CD4-positive, alpha-beta T cell treated with Interleukin-15 for 4 hours (primary cell): ENCODE measurements at regions not wholly inside any gene's neighbourhood (a gene's known extent, or its start where the extent isn't known, plus 50 kb on each side); places are given as distances from the start of the nearest gene placed in this dataset.

ENCODE experiments used
- DNase-seq: peaks from one replicate; pipeline ENCODE4 v3.0.0-alpha.2; 2020; ENCODE audit warnings: low spot score

DNA sequence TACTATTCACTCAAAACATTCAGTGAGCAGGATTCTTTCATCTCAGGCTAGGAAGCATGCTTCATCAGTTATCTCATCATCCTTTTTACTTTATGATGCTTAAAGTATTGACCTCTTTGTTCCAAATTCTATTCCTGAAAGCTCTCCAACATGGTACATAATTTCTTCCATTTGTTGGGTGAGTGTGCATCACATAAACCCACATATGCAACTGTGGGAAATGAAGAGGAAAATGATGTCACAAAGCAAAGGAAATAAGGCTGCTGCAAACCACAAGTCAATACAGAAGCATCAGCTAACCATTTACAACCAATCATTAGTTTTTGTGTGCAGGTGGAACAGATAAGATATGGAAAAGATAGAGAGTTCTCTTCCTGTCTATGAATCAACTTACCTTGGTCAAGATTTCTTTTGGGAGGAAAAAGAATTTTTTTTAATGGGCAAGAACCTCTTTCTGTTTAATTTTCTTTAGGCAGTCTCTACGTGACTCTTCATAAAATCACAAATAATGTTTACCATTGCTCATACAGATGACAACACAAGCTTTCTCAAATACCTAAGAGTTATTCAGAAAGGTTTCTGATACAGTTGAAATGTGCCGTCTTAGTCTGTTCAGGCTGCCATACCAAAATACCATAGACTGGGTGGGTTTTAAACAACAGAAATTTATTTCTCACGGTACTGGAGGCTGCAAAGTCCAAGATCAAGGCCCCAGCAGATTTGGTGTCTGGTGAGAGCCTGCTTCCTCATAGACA lies 259.9 kb downstream of the ADGRG6 start:
- DNase-seq: no peak

DNA sequence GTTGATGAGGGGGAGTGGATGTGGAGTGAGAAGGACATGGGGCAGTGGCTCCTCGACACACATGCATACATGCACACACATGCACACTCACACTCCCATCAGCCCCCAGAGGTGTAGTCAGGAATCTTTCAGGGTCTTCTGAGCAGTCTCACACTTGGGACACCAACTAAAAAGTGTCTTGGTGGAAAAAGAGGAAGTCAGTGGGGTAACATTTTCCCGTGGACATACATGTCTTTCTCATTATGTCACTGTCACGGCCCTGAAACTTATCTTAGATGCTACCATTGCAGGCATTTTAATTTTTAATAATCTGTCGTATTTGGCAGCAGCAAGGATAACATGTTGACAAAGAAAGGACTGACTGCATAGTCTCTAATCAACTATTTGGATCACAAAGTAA lies 261.1 kb downstream of the ADGRG6 start:
- DNase-seq: no peak

DNA sequence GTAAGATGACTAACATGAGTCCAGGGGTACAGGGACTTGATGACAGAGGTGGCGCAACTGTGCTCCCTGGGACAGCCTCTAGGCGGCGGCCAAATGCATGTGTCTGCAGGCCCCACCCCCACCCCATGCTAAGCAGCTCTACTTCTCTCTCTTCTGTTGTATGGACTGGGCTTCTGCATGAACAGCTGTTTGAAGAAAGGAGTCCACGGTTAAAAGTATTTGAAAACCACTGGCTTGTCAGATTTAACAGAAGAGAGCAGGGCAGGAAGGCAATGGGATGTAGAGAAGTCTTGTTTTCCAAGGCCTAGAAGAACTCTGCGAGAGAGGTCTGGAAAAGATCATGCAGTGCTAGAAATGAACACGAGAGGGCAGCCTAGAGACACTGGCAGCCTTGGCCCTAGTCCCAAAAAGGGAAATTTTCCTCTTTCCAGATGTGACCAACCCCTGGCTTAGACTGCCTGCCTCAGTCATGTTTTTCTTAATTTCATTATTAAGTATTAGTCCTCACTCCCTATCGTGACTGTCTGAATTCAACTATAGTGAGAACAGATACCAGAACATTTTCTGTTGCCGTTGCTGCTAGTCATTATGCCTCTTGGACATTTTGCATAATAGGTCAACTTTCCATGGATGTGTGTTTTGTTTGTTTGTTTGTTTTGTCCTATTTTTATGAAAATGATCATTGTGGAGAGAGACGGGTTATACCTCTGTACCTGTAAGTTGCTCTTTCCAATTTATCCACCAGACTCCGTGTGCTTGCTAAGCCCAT lies 265.0 kb downstream of the ADGRG6 start:
- DNase-seq: peak; percentile 57

DNA sequence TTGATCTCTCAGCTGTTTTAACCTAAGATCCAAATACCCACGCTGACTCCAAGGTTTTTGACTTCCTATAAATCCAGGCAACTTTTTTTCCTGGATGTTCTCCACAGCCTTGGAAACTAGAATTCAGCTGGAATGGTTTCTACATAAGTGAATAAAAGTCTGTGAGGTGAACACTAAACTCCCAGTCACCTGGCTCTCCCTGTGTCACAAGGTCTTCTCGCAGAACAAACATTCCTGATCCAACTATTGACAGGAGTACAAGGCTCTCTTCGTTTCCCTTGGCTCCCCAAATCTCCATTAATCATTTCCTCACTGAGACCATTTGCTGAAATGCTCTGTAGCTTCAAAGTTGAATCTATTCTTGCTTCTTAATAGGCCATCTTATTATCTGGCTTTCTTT lies 265.7 kb downstream of the ADGRG6 start:
- no peak for DNase-seq

DNA sequence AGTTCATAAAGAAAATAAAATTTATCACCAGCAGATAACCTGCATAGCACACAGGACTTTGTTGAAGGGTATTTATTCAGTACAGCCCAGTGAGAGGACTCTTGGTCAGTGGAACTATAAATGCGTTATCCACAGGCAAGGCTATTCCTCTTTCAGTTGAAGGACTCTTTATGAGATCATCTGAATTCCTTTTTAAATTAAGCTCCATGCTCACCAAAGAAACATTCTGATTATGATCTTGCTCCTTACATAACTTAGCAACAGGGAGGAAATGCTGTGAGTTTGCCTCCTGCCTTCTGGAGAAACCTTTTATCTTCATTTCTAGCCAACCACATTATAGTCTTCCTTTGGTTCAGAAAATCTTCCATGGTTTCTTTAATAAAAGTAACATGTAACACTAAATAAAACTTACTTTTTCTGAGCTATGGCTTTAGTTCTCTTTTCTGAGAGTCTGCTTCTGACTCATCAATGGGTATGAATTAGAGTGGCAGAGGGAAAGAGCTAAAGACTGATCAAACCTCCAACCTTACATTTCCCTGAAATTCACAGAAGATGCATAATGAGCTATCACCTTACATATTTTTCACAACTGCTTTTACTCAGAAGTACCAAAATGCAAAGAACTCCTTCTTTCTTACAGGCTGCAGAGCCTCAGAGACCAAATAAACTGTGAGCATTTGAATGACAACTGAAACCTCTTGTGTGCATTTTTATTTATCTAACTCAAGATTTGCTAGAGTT lies 267.2 kb downstream of the ADGRG6 start:
- DNase-seq: no peak

DNA sequence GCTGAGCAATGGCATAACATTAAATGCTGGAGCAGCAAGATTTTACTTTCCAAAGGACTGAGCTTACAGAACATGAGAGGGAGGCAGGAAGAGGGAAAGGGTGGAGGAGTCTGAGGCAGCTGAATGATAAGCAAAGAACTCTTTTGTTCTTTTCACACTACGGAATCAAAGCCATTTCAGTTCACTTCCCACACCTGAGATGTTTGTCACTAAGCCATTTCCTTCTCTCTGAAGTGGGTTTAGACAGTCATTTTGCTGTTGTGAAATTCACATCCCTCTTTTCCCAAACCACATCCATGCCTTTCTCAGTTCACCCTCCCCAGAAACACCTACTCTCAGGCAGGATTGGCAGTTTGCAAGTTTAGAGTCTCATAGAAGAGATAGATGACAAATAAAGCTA lies 267.9 kb downstream of the ADGRG6 start:
- DNase-seq: no peak

DNA sequence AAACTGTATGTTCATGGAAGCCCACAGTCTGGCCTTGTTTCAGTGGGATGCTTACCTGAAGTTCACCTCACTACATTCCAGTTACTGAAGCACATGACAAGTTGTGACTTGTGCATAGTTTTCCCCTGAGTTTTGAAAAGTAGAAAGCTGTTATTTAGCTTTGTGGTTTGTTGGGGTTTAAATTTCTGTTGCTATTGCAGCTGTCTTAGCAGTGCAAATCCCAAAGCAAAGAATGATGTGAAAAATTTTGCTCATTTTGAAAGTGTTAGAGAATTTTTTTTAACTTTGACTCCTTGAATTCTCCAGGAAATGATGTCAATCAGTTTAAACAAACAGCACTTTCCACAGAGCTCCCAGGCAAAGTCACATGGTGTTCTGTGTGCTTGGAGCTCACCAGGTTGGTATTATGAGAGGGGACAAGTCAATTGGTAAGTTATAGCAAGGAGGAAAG lies 268.4 kb downstream of the ADGRG6 start:
- DNase-seq: no peak

DNA sequence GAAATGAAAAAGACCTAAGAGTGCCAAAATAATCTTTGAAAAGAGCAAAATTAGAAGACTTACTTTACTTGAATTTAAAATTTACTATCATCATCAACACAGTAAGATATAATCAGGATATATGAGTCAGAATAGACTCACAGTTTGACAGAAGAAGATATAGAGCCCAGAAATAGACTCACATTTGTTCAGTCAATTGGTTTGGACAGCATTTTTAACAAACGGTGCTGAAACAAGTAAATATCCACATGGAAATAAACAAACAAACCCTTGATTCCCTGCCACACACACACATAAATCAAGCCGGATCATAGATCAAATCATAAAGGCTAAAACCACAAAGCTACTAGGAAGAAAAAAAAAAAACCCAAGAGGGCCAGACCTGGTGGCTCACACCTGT lies 291.1 kb downstream of the ADGRG6 start:
- DNase-seq: no peak

DNA sequence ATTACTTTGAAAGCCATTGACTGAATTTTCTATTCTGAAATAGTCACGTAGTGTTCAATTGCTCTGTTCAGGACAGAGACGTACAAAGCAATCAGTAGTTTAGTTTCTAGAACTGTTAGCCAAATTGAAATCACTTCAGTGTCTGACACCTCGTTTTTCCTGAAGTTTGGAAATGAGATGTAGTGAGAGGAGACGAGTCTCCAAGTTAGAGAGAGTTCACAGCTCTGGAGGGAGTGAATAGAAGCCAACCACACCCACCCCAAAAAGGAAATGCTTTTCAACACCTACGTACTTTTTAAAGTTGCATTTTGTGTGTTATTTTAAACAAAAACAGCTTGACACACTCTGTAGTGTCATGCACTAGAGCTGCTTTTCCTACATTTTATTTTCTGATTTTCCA lies 296.0 kb downstream of the ADGRG6 start:
- no peak for DNase-seq

DNA sequence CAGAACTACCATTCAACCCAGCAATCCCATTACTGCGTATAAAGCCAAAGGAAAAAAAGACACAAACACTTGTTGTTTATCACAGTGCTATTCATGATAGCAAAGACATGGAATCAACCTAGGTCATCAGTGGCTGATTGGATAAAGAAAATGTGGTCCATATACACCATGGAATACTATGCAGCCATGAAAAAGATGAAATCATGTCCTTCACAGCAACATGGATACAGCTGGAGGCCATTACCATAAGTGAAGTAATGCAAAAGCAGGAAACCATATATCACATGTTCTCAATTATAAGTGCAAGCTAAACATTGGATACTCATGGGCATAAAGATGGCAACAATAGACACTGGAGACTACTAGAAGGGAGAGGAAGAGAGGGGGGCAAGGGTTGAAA lies 299.6 kb downstream of the ADGRG6 start:
- DNase-seq: no peak

DNA sequence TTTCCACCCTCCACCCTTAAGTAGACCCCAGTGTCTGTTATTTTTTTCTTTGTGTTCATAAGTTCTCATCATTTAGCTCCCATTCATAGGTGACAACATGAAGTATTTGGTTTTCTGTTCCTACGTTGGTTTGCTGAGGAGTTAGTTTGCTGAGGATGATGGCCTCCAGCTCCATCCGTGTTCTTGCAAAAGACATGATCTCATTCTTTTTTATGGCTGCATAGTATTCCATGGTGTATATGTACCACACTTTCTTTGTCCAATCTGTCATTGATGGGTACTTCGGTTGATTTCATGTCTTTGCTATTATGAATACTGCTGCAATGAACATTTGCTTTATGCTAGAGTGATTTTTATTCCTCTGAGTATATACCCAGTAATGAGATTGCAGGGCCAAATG lies 301.2 kb downstream of the ADGRG6 start:
- no peak for DNase-seq

DNA sequence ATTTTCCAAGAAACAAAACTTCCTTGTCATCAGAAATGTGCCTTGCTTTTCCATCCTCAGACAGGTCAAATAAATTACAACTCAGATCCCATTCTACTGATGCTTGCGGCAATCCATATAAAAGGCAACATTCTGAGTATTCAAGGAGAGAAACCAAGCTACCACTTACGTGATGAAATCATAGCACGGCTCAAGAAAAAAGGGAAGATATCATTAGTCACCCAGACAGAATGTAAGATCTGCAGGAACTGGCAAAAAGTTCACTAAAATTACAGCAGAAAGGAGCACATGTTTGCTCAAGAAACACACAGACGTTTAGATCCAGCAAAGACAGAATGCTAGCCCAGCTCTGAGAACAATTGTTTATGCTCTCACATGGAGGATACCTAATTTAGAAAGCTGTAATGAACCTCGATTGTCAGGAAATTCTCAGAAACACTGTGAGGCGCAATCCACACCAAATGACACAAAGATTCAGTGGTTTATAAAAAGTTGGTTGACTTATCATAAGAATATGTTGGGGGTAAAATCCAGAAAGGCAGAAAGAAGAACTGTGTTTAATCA lies 304.2 kb downstream of the ADGRG6 start:
- DNase-seq: no peak

DNA sequence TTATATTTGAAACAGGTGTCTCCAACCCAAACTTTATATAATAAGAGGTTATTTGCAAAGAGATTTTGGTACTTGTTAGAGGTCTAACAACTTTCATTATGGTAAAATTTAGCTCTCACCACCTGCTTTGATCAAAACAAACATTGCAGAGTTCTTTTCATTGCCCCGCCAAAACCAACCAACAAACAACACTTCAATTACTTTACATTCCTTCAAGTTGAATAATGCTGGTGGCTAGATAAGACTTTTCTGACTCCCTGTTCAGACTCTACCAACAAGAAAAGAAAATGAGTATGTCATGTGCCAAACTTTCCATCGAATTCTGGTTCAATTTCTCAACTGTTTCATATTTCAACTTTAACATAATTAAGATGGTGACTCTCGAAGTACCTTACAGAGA lies 311.1 kb downstream of the ADGRG6 start:
- no peak for DNase-seq

DNA sequence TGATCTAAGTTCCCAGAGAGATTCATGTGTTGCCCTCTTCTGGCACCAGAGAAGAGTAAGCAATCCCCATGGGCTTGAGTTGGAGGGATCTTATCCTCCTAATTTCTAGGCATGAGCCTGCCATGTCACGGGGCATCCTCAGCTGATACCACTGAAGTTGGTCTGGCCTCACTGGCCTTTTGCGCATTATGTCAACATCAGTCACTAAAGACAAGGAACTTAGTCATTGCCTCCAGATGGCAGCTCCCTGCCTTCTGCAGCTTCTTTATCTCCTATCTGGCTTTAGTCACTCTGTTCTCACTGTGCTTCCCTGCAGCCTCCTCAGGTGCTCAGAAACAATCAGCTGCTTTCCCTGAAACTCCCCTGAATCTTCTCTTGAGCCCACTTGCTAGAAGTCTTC lies 312.2 kb downstream of the ADGRG6 start:
- DNase-seq: no peak

DNA sequence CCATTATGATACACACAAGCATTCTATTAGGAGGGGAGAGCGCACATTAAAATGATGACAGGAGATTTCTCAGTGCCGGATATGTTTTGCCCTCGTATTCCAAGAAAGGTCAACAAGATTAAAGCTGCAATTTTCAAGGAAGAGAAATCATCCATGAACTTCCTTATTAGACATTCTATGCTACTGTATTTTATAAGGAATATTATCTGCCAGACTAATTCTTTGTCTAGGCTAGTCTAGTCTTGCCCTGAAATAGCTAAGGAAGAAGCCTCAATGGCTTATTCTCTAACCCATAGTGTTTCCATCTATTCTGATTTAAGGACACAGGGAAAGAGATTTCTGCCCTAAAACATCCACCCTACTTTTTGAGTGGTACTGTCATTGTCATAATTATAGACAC lies 315.4 kb downstream of the ADGRG6 start:
- DNase-seq: no peak

DNA sequence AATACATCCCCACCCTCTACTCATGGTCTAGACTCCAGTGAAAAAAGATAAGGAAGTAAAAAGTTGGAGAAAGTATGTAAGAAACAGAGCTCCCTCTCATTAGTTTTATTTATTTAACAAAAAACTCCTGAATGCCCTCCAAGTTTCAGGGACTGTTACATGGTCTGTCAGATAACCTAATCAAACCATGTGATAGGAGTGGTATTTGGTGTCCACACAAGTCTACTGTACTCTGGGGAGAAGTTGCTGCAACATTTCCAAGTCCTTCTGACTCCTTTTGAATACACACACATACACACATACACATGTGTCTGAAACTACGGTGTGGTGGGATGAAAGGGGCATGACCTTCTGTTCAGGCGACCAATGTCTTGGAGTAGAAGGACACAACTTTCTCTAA lies 320.0 kb downstream of the ADGRG6 start:
- DNase-seq: no peak

DNA sequence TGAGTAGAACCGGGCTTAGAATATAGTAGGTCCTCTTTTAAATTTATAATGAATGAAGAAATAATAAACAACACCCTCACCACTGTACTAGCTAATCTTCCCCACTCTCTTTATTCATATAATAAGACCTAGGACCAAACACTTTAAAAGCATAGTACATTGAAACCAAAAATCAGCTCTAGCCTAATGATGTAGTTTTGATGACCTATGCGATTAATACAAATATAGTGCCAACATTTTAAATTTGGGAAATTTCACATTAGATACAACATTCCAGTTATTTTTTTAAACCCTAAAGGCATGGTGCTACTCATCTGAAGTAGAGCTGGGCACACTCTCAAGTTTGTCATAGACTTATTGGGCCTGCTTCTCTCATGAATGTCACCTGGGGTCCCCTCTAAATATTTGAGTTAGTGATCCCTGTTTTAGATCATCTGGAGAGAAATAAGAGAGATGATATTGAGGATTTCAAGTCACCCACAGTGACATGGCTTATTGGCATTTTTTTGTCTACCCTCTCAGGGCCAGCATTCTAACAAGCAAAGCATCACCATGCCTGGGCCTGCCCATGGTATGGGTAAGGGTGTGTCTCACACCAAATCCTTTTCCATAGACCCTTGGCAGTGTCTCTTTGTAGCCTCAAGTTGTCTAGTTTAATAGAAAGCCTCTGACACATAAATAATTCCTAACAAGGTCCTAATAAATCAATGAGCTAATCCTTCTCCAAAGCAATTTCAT lies 319.8 kb downstream of the HIVEP2 start:
- no peak for DNase-seq

DNA sequence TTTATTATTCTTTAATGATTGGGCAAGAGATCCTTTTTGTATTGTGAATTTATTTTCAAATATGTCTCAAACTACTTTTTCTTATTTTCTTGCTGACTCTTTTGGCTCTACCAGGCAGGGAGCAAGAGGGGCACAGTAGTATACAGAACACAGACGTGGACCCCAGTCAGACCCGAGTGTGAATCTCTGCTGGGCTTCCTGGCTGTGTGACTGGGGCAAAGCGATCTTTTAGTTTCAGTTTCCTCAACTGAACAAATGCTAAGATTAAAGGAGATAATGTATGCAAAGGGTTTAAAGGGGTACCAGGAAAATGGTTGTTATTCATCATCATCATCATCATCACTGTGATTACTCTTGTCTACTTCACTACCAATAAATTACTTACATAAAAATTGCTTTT lies 317.5 kb downstream of the HIVEP2 start:
- no peak for DNase-seq

DNA sequence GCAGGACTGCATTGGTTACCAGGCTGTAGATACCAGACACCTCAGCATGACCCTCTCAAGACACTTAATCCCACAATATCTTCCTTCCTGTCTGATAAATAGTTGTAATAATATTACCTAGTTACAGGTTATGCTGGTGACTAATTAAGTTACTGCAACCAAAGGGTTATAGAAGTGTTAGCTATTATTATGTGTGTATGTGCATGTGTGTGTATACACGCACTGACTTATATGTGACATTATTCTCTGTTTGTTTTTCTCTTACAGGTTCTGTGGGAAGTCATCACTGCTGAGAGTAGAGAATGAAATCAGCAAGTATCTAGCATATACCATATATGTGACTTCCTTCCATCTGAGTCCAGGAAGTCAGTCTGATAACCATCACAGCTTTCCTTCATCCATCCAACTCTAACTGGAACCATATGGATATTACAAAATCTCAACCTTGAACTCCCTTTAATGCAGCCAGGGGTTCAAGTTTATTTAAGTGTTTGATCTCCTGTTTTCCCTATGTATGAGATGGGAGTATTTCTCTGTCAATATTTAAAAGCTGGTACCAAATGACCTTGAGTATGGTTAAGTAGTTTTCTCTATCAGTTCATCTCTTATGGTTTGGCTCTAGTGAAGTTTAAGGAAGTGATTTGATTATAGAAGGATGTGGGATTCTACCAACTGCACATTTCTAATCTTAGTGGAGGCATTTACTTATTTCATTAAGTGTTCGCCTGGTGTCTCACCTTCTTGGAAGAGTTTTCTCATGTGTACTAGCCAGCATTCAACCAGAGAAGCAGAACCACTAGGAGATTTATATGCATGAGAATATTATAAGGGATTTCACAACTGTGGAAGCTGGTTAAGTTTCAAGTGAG lies 313.2 kb downstream of the HIVEP2 start:
- DNase-seq: no peak

DNA sequence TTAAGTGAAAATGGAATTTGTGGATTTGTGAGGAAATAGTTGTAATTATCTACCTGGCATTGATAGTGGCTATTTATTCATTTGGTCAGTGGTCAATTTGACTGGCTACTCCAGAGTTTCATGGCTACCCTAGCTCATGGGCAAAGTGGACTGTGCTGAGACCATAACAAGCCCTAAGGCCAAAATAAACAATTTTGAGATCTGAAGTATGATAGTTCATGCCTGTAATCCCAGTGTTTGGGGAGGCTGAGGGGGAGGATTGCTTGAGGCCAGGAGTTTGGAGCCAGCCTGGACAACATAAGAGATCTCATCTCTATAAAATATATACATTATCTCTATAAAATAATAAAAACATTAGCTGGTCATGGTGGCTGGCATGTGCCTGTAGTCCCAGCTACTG lies 311.7 kb downstream of the HIVEP2 start:
- DNase-seq: no peak

DNA sequence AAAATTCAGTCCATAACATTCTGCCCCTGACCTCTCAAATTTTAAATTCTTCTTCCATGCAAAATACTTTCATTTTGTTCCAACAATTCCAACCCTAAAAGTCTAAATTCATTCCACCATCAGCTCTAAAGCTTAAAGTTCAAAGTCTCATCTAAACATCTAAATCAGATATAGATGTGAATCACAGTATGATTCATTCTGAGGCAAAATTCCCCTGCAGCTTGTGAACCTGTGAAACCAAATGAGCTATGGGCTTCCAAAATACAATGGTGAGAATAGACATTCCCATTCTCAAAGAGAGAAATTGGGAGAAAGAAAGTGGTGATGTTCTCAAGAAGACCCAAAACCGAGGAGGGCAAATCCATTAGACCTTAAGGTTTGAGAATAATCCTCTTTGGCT lies 309.8 kb downstream of the HIVEP2 start:
- DNase-seq: no peak
